Calu3 (cell line): ENCODE measurements at regions not wholly inside any gene's neighbourhood (a gene's known extent, or its start where the extent isn't known, plus 50 kb on each side); places are given as distances from the start of the nearest gene placed in this dataset.
A peak's percentile ranks its signal among the peaks of the same experiment; 100 is the strongest.

ENCODE experiments used
- BruUV-seq: library from RNA; stranded (reverse); fragments of 400-500 nt; replicated peaks from 2 replicates; lab custom pipeline; 2021; lab: Mats Ljungman, UMichigan
- CTCF ChIA-PET: fragments of 300-600 bp; sonication (Branson Sonifier 250); formaldehyde crosslinking; loops from one replicate; lab custom pipeline; 2022; ENCODE audit warnings: antibody characterized with exemption; lab: Charles Lee
- DNase-seq: peaks from one replicate; pipeline ENCODE4 v3.0.0; 2022
- H3K27ac Mint-ChIP-seq: one replicate; pipeline ENCODE4 v1.8.0; 2022; ENCODE audit warnings: mixed read lengths; ENCODE audit not compliant: unreplicated experiment
- H3K27me3 Mint-ChIP-seq: one replicate; pipeline ENCODE4 v1.8.0; 2022; ENCODE audit warnings: mixed read lengths; ENCODE audit not compliant: unreplicated experiment
- H3K36me3 Mint-ChIP-seq: one replicate; pipeline ENCODE4 v1.8.0; 2022; ENCODE audit warnings: mild to moderate bottlenecking, moderate library complexity, mixed read lengths; ENCODE audit not compliant: insufficient read depth, unreplicated experiment
- H3K4me1 Mint-ChIP-seq: one replicate; pipeline ENCODE4 v1.8.0; 2022; ENCODE audit warnings: mild to moderate bottlenecking, low read depth, mixed read lengths; ENCODE audit not compliant: unreplicated experiment
- H3K4me3 Mint-ChIP-seq: one replicate; pipeline ENCODE4 v1.8.0; 2022; ENCODE audit warnings: mild to moderate bottlenecking, low read depth, moderate library complexity, mixed read lengths; ENCODE audit not compliant: unreplicated experiment
- H3K9me3 Mint-ChIP-seq: one replicate; pipeline ENCODE4 v1.8.0; 2022; ENCODE audit warnings: low read depth, mixed read lengths; ENCODE audit not compliant: unreplicated experiment
- intact Hi-C: fragments of 100-400 bp; cut with micrococcal nuclease; formaldehyde crosslinking; loops from one replicate; pipeline ENCODE4 v1.10.0; 2022; ENCODE audit not compliant: unreplicated experiment
- TF ChIP-seq, protein P1 (sequence below): fragments of 200-600 bp; IDR thresholded peaks from one replicate; pipeline ENCODE4 v1.8.0; 2022; ENCODE audit warnings: antibody characterized with exemption; ENCODE audit not compliant: unreplicated experiment

DNA sequence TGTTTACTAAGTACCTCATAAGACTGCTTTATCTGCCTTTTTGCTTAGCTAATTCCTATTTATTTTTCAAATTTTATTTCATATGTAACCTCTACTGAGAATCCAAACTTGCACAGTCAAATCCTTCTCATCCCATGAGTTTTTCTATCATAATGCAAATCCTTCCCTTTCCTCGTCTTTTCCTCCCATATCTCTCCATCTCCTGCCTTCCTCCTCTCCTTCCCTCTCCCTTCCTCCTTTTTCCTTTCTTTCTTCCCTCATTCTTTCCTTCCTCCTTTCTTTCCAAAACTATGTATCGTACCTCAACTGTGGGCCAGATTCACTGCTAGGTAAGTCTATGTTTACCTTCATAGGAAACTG is 201.4 kb upstream of the TMTC4 start:
- BruUV-seq, result no TSS peak
- CTCF ChIA-PET, result no interaction called here
- DNase-seq, result no peak
- Mint-ChIP-seq H3K36me3 (no peaks in the 10 kb centered on the region), H3K9me3 (peaks cover 2% of the 10 kb centered on the region), H3K27me3 (no peaks in the 10 kb centered on the region), H3K4me3 (no peak overlapping the region), H3K27ac (peak overlapping the region; percentile 35), H3K4me1 (peaks cover 10% of the 10 kb centered on the region)
- TF ChIP-seq, protein P1, sequence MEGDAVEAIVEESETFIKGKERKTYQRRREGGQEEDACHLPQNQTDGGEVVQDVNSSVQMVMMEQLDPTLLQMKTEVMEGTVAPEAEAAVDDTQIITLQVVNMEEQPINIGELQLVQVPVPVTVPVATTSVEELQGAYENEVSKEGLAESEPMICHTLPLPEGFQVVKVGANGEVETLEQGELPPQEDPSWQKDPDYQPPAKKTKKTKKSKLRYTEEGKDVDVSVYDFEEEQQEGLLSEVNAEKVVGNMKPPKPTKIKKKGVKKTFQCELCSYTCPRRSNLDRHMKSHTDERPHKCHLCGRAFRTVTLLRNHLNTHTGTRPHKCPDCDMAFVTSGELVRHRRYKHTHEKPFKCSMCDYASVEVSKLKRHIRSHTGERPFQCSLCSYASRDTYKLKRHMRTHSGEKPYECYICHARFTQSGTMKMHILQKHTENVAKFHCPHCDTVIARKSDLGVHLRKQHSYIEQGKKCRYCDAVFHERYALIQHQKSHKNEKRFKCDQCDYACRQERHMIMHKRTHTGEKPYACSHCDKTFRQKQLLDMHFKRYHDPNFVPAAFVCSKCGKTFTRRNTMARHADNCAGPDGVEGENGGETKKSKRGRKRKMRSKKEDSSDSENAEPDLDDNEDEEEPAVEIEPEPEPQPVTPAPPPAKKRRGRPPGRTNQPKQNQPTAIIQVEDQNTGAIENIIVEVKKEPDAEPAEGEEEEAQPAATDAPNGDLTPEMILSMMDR, result no peak
- intact Hi-C loops, result no loop called here

DNA sequence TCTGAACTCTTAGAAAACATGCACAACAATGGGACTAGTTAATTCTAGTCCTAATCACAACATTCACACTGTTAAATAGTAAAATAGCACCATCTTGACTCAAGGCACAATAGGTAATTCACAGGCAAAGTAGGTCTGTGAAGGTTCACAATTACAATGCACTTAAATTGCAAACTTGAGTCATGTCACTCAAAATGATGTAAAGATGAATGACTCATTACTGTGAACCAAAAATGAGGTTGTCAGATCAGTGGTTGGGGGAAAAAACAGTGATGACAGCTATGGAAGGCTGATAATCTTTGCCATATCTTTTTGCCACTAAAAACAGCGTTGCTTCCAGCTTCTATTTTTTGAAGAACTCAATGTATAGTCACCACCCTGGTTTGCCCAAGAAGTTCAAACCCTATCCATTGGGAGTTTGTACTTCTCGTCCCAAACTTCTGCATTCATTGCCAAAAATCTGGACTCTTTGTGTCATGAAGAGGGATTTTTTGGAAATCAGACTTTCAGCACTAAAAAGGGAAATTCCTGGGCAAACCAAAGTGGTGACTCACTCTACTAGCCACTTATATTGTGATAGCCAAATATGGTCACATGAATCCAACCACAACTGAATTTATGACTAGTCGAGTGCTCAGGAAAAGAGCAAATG is 200.9 kb upstream of the TMTC4 start:
- H3K27ac Mint-ChIP-seq, result peak overlapping the region; percentile 35
- no peak for DNase-seq

DNA sequence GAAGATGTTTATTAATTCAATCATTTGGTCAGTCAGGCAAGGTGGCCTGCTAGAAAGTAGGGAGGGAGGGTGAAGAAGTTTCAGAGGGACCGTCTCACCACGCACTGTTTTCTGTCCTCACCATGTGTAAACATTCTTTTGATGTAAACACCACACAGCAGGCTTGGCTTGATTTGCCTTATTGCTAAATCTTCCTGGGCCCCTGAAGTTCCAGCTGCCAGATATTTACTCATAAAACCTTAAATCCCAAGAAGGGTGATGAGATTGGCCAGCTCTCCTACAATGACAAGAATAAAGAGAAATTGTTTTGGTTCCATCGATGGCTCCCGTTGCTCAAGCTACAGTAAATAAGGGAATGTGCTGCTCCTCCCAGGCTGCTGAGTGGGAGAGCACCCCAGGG is 198.2 kb upstream of the TMTC4 start:
- no peak overlapping the region for H3K27ac Mint-ChIP-seq
- no peaks in the 10 kb centered on the region for H3K27me3 Mint-ChIP-seq
- H3K36me3 Mint-ChIP-seq, result no peaks in the 10 kb centered on the region
- intact Hi-C loops, result no loop called here
- TF ChIP-seq, protein P1, result no peak
- H3K4me3 Mint-ChIP-seq, result no peak overlapping the region
- BruUV-seq, result no TSS peak
- H3K9me3 Mint-ChIP-seq, result peaks cover 2% of the 10 kb centered on the region
- CTCF ChIA-PET, result no interaction called here
- H3K4me1 Mint-ChIP-seq, result peaks cover 10% of the 10 kb centered on the region
- DNase-seq, result no peak

More for the DNA sequence above, 200.9 kb upstream of the TMTC4 start:
- BruUV-seq, result no TSS peak
- CTCF ChIA-PET, result no interaction called here
- Mint-ChIP-seq H3K4me3 (no peak overlapping the region), H3K4me1 (peaks cover 10% of the 10 kb centered on the region), H3K9me3 (peaks cover 2% of the 10 kb centered on the region), H3K36me3 (no peaks in the 10 kb centered on the region), H3K27me3 (no peaks in the 10 kb centered on the region)
- intact Hi-C loops, result no loop called here
- TF ChIP-seq, protein P1, result no peak

DNA sequence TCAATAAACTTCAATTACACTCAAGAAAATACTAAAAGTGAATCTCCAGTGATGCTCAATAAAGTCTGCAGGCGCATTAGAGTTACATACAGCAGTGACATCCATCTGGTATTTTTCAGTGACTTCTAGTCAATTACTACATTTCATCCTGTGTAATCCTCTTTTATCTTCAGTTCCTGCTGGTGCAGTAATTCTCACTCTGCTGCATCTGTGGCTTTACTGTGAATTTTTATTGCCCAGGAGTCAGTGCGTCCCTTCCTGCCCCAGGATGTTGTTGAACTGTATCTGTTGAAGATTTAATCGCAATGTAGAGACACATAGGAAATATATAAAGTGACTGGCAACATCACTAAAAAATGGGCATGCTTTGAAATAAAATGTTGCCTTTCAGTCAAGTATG is 196.3 kb upstream of the TMTC4 start:
- BruUV-seq, result no TSS peak
- H3K36me3 Mint-ChIP-seq, result no peaks in the 10 kb centered on the region
- H3K9me3 Mint-ChIP-seq, result no peaks in the 10 kb centered on the region
- CTCF ChIA-PET, result no interaction called here
- no peaks in the 10 kb centered on the region for H3K27me3 Mint-ChIP-seq
- peaks cover 4% of the 10 kb centered on the region for H3K4me1 Mint-ChIP-seq
- no peak overlapping the region for H3K27ac Mint-ChIP-seq
- TF ChIP-seq, protein P1, result no peak
- no peak overlapping the region for H3K4me3 Mint-ChIP-seq
- no peak for DNase-seq
- intact Hi-C loops, result no loop called here
